ENCODE measurements at regions not wholly inside any gene's neighbourhood (a gene's known extent, or its start where the extent isn't known, plus 50 kb on each side); places are given as distances from the start of the nearest gene placed in this dataset.

- no peak for TF ChIP-seq CTCF (conservative IDR thresholded peaks at IDR 0.05; ENCODE audit: low read depth)
- H3K27ac ChIP-seq: no peak overlapping the region
- CTCF ChIA-PET: no interaction called here
- POLR2A ChIA-PET (ENCODE audit: low non-redundant PET): interaction anchor here (0.5 kb wide), 1 partner anchor 1195 kb away, joined by 5 read pairs; no protein-coding TSS in a partner anchor
- no peak for DNase-seq (ENCODE audit: low spot score)
These were observed 149.4 kb upstream of the KCNMB2 start for GRCh38 chr3:178386880-178387279.

GRCh38 chr3:178388473-178388872, 147.8 kb upstream of the KCNMB2 start:
- TF ChIP-seq CTCF (conservative IDR thresholded peaks at IDR 0.05; ENCODE audit: low read depth): no peak
- H3K27ac ChIP-seq: no peak overlapping the region
- DNase-seq (ENCODE audit: low spot score): no peak
- CTCF ChIA-PET: no interaction called here
- POLR2A ChIA-PET (ENCODE audit: low non-redundant PET): no interaction called here

GRCh38 chr3:178389258-178389657, 147.0 kb upstream of the KCNMB2 start:
- ChIA-PET CTCF (no interaction called here), POLR2A (ENCODE audit: low non-redundant PET) (no interaction called here)
- no peak for DNase-seq (ENCODE audit: low spot score)
- H3K27ac ChIP-seq: no peak overlapping the region
- no peak for TF ChIP-seq CTCF (conservative IDR thresholded peaks at IDR 0.05; ENCODE audit: low read depth)

- no peak for TF ChIP-seq CTCF (conservative IDR thresholded peaks at IDR 0.05; ENCODE audit: low read depth)
- CTCF ChIA-PET: no interaction called here
- POLR2A ChIA-PET (ENCODE audit: low non-redundant PET): no interaction called here
- no peak for DNase-seq (ENCODE audit: low spot score)
- no peak overlapping the region for H3K27ac ChIP-seq
These were observed 143.7 kb upstream of the KCNMB2 start for GRCh38 chr3:178392511-178392926.

DNA sequence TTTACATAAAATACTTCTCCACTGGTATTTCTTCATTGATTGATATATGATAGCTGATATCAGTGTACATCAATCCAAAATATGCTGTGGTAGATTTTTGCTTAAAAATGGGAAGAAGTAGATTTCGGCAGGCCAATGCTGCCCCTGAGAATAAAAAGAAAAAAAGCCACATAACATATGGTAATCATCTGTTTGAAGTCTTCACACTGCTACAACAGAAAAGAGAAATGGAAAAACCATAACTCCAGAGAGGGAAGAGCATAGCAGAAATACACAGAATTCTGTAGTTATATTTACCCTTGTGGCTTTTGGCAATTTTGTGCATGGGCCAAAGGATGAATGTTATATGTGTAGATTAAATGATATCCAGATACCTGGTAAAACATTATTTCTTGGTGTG, 143.1 kb upstream of the KCNMB2 start:
- DNase-seq (ENCODE audit: low spot score): no peak
- no peak for TF ChIP-seq CTCF (conservative IDR thresholded peaks at IDR 0.05; ENCODE audit: low read depth)
- no peak overlapping the region for H3K27ac ChIP-seq
- CTCF ChIA-PET: no interaction called here
- POLR2A ChIA-PET (ENCODE audit: low non-redundant PET): no interaction called here

GRCh38 chr3:178393824-178394223, 142.4 kb upstream of the KCNMB2 start:
- ChIA-PET POLR2A (ENCODE audit: low non-redundant PET) (no interaction called here), CTCF (no interaction called here)
- H3K27ac ChIP-seq: no peak overlapping the region
- DNase-seq (ENCODE audit: low spot score): peak; percentile 8
- no peak for TF ChIP-seq CTCF (conservative IDR thresholded peaks at IDR 0.05; ENCODE audit: low read depth)

- no peak for TF ChIP-seq CTCF (conservative IDR thresholded peaks at IDR 0.05; ENCODE audit: low read depth)
- ChIA-PET CTCF (interaction anchor here (0.5 kb wide), 1 partner anchor 76 kb away, joined by 4 read pairs; no protein-coding TSS in a partner anchor), POLR2A (ENCODE audit: low non-redundant PET) (no interaction called here)
- DNase-seq (ENCODE audit: low spot score): no peak
- no peak overlapping the region for H3K27ac ChIP-seq
These were observed 139.9 kb upstream of the KCNMB2 start for GRCh38 chr3:178396318-178396717.

All from RWPE1 (cell line).